HPDE6-E6E7 (cell line): ENCODE measurements at regions not wholly inside any gene's neighbourhood (a gene's known extent, or its start where the extent isn't known, plus 50 kb on each side); places are given as distances from the start of the nearest gene placed in this dataset.

ENCODE experiments used
- DNase-seq: peaks from one replicate; pipeline ENCODE4 v3.0.0; 2011; ENCODE audit warnings: missing footprints; ENCODE audit errors: extremely low spot score

- no peak for DNase-seq
Measured at GRCh38 chr6:163814494-163815364, 400.2 kb downstream of the QKI start.

GRCh38 chr6:163813979-163814493 is 399.5 kb downstream of the QKI start:
- DNase-seq: no peak

DNA sequence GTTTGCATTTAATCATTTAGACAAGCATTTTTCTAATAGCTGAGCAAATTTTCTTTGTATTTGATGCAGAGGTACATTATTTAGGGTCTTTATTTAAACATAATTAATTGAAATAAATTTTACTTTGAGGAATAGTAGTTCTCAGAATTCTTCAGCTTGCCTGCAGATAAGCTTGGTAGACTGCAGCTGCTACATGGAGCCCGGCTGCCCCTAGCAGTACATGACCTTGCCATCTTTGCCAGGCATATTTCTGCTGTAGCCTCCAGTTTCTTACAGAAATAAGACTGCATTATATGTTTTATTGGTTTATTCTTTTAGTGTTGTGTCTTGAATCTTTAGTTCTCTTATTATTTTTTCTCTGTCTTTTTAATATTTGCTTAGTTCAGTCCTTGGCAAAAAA is 396.8 kb downstream of the QKI start:
- DNase-seq: no peak

DNA sequence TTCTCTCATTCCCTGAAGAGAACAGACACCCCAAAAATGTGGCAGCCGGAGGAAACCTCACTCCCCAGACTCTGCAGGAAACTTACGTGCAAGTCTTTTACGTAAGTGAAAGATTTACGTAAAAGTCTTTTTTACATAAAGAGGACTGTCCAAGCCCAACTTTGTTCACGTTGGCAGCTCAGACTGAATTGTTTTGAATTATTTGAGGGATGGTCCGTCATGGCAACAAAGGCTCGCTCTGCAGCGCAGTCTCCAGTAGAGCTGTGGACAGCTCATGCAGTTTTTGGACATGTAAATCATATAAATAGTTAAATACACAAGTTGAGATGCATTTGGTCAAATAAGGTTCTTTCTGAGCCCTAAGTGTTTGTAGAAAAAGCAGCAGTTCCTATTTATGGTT is 394.8 kb downstream of the QKI start:
- no peak for DNase-seq

DNA sequence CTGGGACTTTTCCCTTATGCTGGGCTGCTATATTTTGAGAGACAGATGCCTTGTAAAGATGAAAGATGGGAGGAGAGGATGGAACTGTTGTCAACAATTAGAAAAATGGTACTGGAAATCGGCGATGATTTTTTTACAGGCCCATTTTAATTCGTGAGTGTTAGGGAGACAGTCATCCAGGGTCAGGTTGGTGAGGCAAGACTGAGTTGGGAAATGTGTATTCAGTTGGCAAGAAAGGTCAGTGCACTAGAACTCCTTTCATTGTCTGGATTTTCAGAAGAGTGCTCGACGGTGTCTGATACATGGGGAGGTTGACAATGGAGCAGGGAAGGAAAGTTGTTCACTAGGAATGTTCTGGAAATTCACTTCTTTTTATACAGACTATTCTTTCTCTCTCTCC is 394.4 kb downstream of the QKI start:
- no peak for DNase-seq

DNA sequence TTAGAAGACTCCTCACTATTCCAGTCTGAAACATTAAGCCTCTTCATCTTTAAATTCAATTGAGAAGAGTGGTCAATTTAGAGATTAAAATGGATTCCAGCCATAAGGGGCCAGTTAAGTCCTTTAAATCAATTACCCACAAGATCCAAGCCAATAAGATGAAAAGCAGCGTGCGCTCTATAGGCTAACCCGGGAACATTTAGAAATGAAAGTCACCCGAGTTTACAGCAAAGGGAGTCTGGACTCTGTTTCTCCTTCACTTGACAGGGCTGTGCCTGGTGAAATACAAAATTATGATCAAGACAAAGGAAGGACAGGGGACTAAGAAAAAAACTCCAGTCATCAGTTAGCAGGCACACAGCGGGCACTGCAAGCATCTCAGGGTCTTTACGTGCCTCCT is 393.7 kb downstream of the QKI start:
- DNase-seq: no peak

DNA sequence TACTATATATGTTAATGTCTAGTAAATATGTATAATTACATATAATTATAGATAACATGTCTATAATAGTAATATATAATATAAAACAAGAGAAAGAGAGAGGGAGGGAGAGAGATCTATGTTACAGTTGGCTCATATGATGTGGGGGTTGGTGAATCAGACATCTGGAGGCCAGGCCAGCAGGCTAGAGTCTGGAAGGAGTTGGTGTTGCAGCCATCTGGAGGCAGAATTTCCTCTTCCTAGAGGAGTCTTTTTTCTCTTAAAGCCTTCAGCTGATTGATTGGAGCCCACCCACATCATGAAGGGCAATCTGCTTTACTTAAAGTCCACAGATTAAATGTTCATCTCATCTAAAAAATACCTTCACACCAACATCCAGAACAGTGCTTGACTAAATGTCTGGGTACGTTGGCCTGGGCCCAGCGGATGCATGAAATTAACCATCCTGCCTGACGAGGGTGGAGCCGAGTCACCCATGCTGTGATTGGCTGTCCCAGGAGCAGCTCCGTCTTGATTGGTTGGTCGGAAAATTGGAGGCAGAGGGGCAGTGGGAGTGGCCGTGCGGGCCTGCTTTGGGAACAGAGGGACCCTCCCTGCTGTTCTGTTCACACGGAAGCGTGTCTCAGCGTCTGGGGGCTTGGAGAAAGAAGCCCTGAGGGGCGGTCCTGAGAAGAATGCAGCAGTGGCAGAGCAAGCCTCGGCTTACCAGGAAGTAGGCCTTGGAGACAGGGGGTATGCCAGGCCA is 392.4 kb downstream of the QKI start:
- DNase-seq: no peak

DNA sequence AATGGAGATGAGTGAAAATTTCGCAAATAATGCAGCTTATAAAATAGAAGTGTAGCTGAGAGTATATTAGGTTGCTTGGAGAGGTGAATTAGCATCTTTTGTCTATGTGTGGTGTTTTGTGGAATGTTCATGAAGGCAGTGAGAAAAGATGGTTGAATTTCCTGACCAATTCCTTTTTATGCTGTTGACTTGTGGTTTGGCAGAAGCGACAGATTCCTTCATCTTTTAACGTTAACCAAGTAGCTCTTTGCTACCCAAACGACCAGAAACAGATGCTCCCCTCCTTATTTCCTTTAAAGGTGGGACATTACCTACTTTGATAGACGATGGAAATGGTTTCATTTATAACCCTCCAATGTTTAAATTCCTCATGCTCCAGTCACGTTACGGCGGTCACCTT is 390.5 kb downstream of the QKI start:
- no peak for DNase-seq

GRCh38 chr6:163802267-163802666 is 387.7 kb downstream of the QKI start:
- DNase-seq: no peak

DNA sequence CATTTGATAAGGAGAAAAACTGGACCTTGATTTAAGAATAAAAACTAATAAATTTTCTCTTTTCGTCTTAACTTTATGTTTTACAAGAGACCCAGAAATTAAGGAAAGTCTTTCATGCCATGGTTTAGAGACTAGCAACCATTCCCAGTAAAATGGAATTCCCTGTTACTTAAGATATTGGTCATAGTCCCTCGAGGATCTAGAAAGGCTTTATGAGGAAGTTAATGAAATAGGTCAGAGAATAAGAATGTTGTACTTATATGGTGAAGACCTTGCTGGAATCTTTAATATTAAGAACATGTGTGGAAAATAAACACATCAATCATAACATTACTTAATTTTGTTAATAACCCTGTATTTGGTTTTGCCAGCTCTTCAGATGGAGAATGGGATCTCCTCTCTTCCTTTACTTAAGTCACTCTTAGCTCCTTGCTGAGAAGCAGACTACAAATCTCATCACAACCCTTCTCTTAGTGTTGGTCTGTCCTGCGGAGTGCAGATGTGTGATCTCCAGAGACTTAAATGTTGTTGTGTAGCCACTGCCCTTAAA is 382.9 kb downstream of the QKI start:
- no peak for DNase-seq

DNA sequence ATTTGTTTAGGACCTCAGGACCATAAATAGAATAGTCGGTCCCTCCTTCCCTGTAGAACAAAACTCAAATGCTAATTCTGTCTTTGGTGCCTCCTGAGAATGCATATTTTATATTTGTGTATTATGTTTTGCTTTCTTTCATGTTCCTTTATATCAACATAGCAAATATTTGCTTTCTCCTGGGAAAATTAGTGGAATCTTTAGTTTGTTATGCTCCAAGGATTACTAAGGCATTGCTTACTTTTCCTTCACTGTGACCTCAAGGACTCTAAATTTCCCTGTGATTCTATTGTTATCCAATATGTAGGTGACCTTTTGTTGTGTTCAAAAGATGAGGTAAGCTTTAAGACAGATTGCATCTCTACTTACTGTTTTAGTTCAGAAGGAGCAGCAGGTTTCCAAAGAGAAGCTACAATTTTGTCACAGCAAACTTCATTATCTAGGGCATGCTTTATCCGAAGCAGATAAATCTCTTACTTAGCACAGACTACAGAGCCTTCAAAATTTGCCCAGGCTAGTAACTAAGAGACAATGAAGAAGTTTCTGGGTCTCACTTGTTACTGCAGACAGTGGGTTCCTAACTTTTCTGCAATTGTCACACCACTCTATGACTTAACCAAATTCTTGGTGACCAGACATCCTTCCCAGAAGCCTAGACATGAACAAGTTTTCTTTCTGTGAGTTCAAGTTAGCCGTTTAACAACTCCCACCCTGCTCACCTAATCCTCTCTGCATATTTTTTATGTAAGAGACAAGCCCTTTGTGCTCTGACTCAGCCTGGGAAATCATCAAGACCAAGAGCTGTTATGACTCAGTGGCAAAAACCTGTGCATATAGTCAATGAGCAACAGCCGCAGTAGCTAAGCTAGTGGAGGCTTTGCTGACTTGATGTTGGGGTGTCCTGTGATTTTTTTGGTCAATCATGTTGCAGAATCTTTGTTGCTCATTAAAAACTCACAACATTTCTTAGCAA is 378.8 kb downstream of the QKI start:
- no peak for DNase-seq

- no peak for DNase-seq
Measured at GRCh38 chr6:163790266-163790840, 375.8 kb downstream of the QKI start.

GRCh38 chr6:163789199-163789810 is 374.8 kb downstream of the QKI start:
- no peak for DNase-seq

GRCh38 chr6:163786995-163787671 is 372.6 kb downstream of the QKI start:
- DNase-seq: no peak

DNA sequence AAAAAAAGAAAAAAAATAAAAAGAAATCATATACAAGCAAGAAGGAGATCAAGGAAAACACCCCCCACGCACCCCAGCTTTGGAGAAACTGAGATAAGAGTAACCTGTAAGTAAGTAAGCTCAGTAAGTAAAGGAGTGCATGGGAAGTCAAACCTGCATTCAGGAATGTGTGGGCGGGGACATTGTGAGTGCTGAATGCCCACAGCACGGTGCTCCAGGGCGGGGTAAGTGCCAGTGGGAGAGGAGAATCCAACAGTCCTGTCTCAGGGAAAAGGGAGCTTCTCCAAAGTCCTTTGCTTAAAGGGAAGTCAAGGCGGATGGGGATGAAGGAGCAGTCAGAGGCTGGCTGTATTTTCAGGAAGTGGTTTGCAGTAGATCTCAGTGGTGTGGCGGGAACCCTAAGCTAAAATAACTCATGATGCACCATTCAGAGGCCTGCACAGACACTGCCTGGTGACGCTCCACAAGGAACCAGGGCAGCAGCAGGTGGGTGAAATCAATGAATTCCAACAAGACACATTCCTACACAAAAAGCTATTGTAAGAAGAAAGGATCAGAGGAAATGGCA is 368.0 kb downstream of the QKI start:
- no peak for DNase-seq

GRCh38 chr6:163780994-163781393 is 366.5 kb downstream of the QKI start:
- no peak for DNase-seq

GRCh38 chr6:163779727-163780284 is 365.3 kb downstream of the QKI start:
- no peak for DNase-seq

GRCh38 chr6:163777716-163778115 is 363.2 kb downstream of the QKI start:
- DNase-seq: no peak

GRCh38 chr6:163776906-163777686 is 362.6 kb downstream of the QKI start:
- DNase-seq: no peak
